Right lobe of liver (tissue), 4 donors: ENCODE measurements at regions not wholly inside any gene's neighbourhood (a gene's known extent, or its start where the extent isn't known, plus 50 kb on each side); places are given as distances from the start of the nearest gene placed in this dataset.

Experiments
- POLR2A ChIP-seq: fragments of 450-650 bp; IDR thresholded peaks from one replicate; pipeline ENCODE4 v1.6.1; 2017; ENCODE audit warnings: antibody characterized with exemption, mild to moderate bottlenecking
- TF ChIP-seq, protein P1 (sequence below), 4 donors: fragments of 200-600 bp in 3 of 4; fragments of 450-650 bp in 1 of 4; IDR thresholded peaks; one replicate each; pipeline versions ENCODE4 v1.5.1 to v1.8.0; 2016 to 2022; ENCODE audit warnings: antibody characterized with exemption in 4 of 4, mild to moderate bottlenecking in 2 of 4
- donor health status: DM: no; HTN: no; CAD: no.
- donor health status: DM: no; HTN: no; CAD: no.
- donor health status: DM: no; HTN: yes; CAD: no.

DNA sequence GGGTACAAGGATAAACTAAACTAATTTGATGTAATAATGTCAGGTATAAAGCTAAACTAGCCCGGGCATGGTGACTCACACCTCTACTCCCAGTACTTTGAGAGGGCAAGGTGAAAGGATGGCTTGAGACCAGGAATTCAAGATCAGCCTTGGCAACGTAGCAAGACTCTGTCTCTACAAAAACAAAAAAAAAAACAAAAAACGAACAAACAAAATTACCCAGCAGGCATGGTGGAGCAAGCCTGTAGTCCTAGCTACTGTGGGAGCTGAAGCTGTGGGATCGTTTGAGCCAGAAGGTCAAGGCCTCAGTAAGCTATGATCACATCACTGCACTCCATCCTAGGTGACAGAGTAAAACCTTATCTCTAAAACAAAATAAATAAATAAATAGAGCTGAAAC, 131.8 kb upstream of the KYNU start:
- TF ChIP-seq, protein P1, sequence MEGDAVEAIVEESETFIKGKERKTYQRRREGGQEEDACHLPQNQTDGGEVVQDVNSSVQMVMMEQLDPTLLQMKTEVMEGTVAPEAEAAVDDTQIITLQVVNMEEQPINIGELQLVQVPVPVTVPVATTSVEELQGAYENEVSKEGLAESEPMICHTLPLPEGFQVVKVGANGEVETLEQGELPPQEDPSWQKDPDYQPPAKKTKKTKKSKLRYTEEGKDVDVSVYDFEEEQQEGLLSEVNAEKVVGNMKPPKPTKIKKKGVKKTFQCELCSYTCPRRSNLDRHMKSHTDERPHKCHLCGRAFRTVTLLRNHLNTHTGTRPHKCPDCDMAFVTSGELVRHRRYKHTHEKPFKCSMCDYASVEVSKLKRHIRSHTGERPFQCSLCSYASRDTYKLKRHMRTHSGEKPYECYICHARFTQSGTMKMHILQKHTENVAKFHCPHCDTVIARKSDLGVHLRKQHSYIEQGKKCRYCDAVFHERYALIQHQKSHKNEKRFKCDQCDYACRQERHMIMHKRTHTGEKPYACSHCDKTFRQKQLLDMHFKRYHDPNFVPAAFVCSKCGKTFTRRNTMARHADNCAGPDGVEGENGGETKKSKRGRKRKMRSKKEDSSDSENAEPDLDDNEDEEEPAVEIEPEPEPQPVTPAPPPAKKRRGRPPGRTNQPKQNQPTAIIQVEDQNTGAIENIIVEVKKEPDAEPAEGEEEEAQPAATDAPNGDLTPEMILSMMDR (IDR thresholded peaks at IDR 0.05) = no peak
- no peak for TF ChIP-seq POLR2A
